ENCODE measurements at regions not wholly inside any gene's neighbourhood (a gene's known extent, or its start where the extent isn't known, plus 50 kb on each side); places are given as distances from the start of the nearest gene placed in this dataset.

- DNase-seq: no peak
These were observed 96.2 kb upstream of the ATP6AP2 start for GRCh38 chrX:40484408-40485091.

- no peak for DNase-seq
These were observed 97.3 kb upstream of the ATP6AP2 start for GRCh38 chrX:40483502-40483901.

GRCh38 chrX:40479777-40480318, 100.9 kb upstream of the ATP6AP2 start:
- no peak for DNase-seq

- no peak for DNase-seq
These were observed 102.2 kb upstream of the ATP6AP2 start for GRCh38 chrX:40478474-40479065.

GRCh38 chrX:40476958-40477357, 103.8 kb upstream of the ATP6AP2 start:
- DNase-seq: no peak

GRCh38 chrX:40474645-40475044, 106.1 kb upstream of the ATP6AP2 start:
- DNase-seq: no peak

- DNase-seq: no peak
These were observed 106.6 kb upstream of the ATP6AP2 start for GRCh38 chrX:40474205-40474626.

- no peak for DNase-seq
These were observed 107.1 kb upstream of the ATP6AP2 start for GRCh38 chrX:40473460-40474204.

- DNase-seq: no peak
These were observed 108.7 kb upstream of the ATP6AP2 start for GRCh38 chrX:40471965-40472648.

GRCh38 chrX:40470830-40471429, 109.8 kb upstream of the ATP6AP2 start:
- no peak for DNase-seq

GRCh38 chrX:40469316-40469715, 111.5 kb upstream of the ATP6AP2 start:
- no peak for DNase-seq

- no peak for DNase-seq
These were observed 112.5 kb upstream of the ATP6AP2 start for GRCh38 chrX:40468033-40468846.

- no peak for DNase-seq
These were observed 113.3 kb upstream of the ATP6AP2 start for GRCh38 chrX:40467454-40467853.

- no peak for DNase-seq
These were observed 114.8 kb upstream of the ATP6AP2 start for GRCh38 chrX:40465735-40466551.

GRCh38 chrX:40462795-40463194, 118.0 kb upstream of the ATP6AP2 start:
- no peak for DNase-seq

GRCh38 chrX:40460926-40461325, 119.8 kb upstream of the ATP6AP2 start:
- DNase-seq: no peak

- DNase-seq: no peak
These were observed 121.1 kb upstream of the ATP6AP2 start for GRCh38 chrX:40459571-40460158.

GRCh38 chrX:40457406-40457805, 123.4 kb upstream of the ATP6AP2 start:
- no peak for DNase-seq

- no peak for DNase-seq
These were observed 128.7 kb upstream of the ATP6AP2 start for GRCh38 chrX:40452031-40452430.

GRCh38 chrX:40449956-40450706, 130.6 kb upstream of the ATP6AP2 start:
- DNase-seq: no peak

Measured in amniotic stem cell (primary cell).